OCI-LY7 (cell line): ENCODE measurements at regions not wholly inside any gene's neighbourhood (a gene's known extent, or its start where the extent isn't known, plus 50 kb on each side); places are given as distances from the start of the nearest gene placed in this dataset.

Source experiments
- CTCF ChIP-seq: fragments of 200-600 bp; sonication (generic); conservative IDR thresholded peaks from 2 replicates; pipeline ENCODE4 v1.5.1; 2014; ENCODE audit warnings: mild to moderate bottlenecking, antibody characterized with exemption, low read length, moderate library complexity, mixed read lengths
- EZH2phosphoT487 ChIP-seq: fragments of 200-600 bp; sonication (generic); IDR thresholded peaks from 2 replicates; pipeline ENCODE4 v1.6.1; 2018; ENCODE audit warnings: low read depth, borderline replicate concordance, mild to moderate bottlenecking, mixed run types, antibody characterized with exemption, low read length, moderate library complexity, mixed read lengths

GRCh38 chr14:56891226-56891625, 80.9 kb upstream of the OTX2 start:
- no peak for TF ChIP-seq CTCF
- no peak for TF ChIP-seq EZH2phosphoT487
